ENCODE measurements at regions not wholly inside any gene's neighbourhood (a gene's known extent, or its start where the extent isn't known, plus 50 kb on each side); places are given as distances from the start of the nearest gene placed in this dataset.

GRCh38 chr15:38740206-38740605 lies 175.6 kb upstream of the RASGRP1 start:
- ChIA-PET POLR2A (no interaction called here), CTCF (interaction anchor here (1.3 kb wide), 1 partner anchor 17 kb away, joined by 3 read pairs; no protein-coding TSS in a partner anchor)
- H3K79me2 ChIP-seq (ENCODE audit: insufficient read depth) = no peaks in the 10 kb centered on the region
- no peak for DNase-seq
- TF ChIP-seq NRF1 (IDR thresholded peaks at IDR 0.05; ENCODE audit: low read depth, low read length) = no peak
- TF ChIP-seq CHD2 (IDR thresholded peaks at IDR 0.05; ENCODE audit: low read length, partially characterized antibody) = no peak
- TF ChIP-seq EP300 (IDR thresholded peaks at IDR 0.05; ENCODE audit: borderline replicate concordance in 1 of 2, low read depth in 1 of 2, low read length in 1 of 2) = no peak
- TF ChIP-seq, protein P1, sequence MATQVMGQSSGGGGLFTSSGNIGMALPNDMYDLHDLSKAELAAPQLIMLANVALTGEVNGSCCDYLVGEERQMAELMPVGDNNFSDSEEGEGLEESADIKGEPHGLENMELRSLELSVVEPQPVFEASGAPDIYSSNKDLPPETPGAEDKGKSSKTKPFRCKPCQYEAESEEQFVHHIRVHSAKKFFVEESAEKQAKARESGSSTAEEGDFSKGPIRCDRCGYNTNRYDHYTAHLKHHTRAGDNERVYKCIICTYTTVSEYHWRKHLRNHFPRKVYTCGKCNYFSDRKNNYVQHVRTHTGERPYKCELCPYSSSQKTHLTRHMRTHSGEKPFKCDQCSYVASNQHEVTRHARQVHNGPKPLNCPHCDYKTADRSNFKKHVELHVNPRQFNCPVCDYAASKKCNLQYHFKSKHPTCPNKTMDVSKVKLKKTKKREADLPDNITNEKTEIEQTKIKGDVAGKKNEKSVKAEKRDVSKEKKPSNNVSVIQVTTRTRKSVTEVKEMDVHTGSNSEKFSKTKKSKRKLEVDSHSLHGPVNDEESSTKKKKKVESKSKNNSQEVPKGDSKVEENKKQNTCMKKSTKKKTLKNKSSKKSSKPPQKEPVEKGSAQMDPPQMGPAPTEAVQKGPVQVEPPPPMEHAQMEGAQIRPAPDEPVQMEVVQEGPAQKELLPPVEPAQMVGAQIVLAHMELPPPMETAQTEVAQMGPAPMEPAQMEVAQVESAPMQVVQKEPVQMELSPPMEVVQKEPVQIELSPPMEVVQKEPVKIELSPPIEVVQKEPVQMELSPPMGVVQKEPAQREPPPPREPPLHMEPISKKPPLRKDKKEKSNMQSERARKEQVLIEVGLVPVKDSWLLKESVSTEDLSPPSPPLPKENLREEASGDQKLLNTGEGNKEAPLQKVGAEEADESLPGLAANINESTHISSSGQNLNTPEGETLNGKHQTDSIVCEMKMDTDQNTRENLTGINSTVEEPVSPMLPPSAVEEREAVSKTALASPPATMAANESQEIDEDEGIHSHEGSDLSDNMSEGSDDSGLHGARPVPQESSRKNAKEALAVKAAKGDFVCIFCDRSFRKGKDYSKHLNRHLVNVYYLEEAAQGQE (IDR thresholded peaks at IDR 0.05; ENCODE audit: low read depth, low read length) = no peak
- no peak for TF ChIP-seq SMC3 (IDR thresholded peaks at IDR 0.05; ENCODE audit: low read depth, low read length)
- TF ChIP-seq RAD21 (IDR thresholded peaks at IDR 0.05; ENCODE audit: low read length) = no peak
- TF ChIP-seq, protein P2, sequence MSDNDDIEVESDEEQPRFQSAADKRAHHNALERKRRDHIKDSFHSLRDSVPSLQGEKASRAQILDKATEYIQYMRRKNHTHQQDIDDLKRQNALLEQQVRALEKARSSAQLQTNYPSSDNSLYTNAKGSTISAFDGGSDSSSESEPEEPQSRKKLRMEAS (IDR thresholded peaks at IDR 0.05; ENCODE audit: low read depth) = no peak
- no peak for TF ChIP-seq RFX5 (IDR thresholded peaks at IDR 0.05; ENCODE audit: low read length)
- TF ChIP-seq MEF2A (IDR thresholded peaks at IDR 0.05; ENCODE audit: borderline replicate concordance, low read depth) = no peak
- TF ChIP-seq GATA2 (CRISPR knock-in tag; IDR thresholded peaks at IDR 0.05) = no peak
- TF ChIP-seq SIN3A (IDR thresholded peaks at IDR 0.05; ENCODE audit: borderline replicate concordance, low read depth, low read length) = no peak
- TF ChIP-seq FOXM1 (IDR thresholded peaks at IDR 0.05; ENCODE audit: low read depth) = no peak
- no peaks in the 10 kb centered on the region for H4K20me1 ChIP-seq (ENCODE audit: insufficient read depth)
- WGBS (ENCODE audit: low lambda C conversion rate) = 75% methylated on average over 4 of the region's 5 CpGs
- H2AFZ ChIP-seq (ENCODE audit: low read depth) = no peak overlapping the region
- no peaks in the 10 kb centered on the region for H3F3A ChIP-seq (replicated peaks; ENCODE audit: insufficient read depth)
- H3K27me3 ChIP-seq (ENCODE audit: insufficient read depth) = no peaks in the 10 kb centered on the region
- no peak overlapping the region for H3K27ac ChIP-seq (ENCODE audit: low read depth in 2 of 2, low read length in 1 of 2)
- no peak overlapping the region for H3K9ac ChIP-seq
- H3K4me3 ChIP-seq (ENCODE audit: low read depth in 2 of 2, low read length in 1 of 2) = no peak overlapping the region
- H3K4me2 ChIP-seq = no peak overlapping the region
- H3K9me3 ChIP-seq = no peaks in the 10 kb centered on the region
- no peaks in the 10 kb centered on the region for H3K9me2 ChIP-seq
- H3K36me3 ChIP-seq (replicated peaks in 1 of 2; ENCODE audit: control insufficient read depth in 1 of 2, insufficient read depth in 2 of 2, low read length in 1 of 2) = no peaks in the 10 kb centered on the region
- H3K4me1 ChIP-seq (ENCODE audit: control insufficient read depth in 1 of 2, insufficient read depth in 2 of 2, low read depth in 1 of 2, low read length in 1 of 2) = 0 out of 4 replicates have a peak, but pooled peaks cover 0 to 1% of the 10 kb centered on the region in 2 experiments

DNA sequence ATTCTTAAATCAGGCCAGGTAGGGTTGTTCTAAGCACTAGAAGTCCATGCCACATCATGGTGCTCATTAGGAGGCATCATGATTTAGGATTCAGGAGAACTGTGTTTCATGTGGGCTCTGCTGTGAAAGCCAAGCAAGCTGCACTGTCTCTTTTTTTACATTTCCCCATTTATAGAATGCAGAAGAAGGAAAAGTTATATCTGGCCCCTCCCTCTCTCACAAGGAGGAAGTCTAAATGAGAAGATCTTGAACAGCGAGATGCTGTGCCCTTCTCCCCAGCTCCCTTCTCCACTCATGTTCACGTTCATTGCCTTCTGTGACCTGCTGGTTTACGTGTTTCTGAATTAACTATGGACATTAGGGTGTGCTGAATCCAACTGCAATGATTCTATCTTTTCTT lies 178.5 kb upstream of the RASGRP1 start:
- peaks cover 0 to 13% of the 10 kb centered on the region in 2 experiments; a peak in 1 of 4 replicates for H3K4me1 ChIP-seq (ENCODE audit: control insufficient read depth in 1 of 2, insufficient read depth in 2 of 2, low read depth in 1 of 2, low read length in 1 of 2)
- H3K4me3 ChIP-seq (ENCODE audit: low read depth in 2 of 2, low read length in 1 of 2) = no peak overlapping the region
- H3K4me2 ChIP-seq = no peak overlapping the region
- H3F3A ChIP-seq (replicated peaks; ENCODE audit: insufficient read depth) = no peaks in the 10 kb centered on the region
- TF ChIP-seq TCF12 (IDR thresholded peaks at IDR 0.05) (no peak), NRF1 (IDR thresholded peaks at IDR 0.05; ENCODE audit: low read depth, low read length) (no peak), POLR2AphosphoS5 (IDR thresholded peaks at IDR 0.05; ENCODE audit: low read depth, low read length) (no peak), SIN3A (IDR thresholded peaks at IDR 0.05; ENCODE audit: borderline replicate concordance, low read depth, low read length) (no peak), EZH2phosphoT487 (IDR thresholded peaks at IDR 0.05; ENCODE audit: borderline replicate concordance, low read depth) (no peak), FOSL2 (IDR thresholded peaks at IDR 0.05; ENCODE audit: borderline replicate concordance, low read depth) (no peak), GATA2 (CRISPR knock-in tag; IDR thresholded peaks at IDR 0.05) (no peak)
- TF ChIP-seq, protein P1 (IDR thresholded peaks at IDR 0.05; ENCODE audit: low read depth, low read length) = no peak
- TF ChIP-seq, protein P2 (IDR thresholded peaks at IDR 0.05; ENCODE audit: low read depth) = no peak
- H3K9me3 ChIP-seq = no peaks in the 10 kb centered on the region
- CTCF ChIA-PET = interaction anchor here (1.2 kb wide), 1 partner anchor 43 kb away, joined by 3 read pairs; no protein-coding TSS in a partner anchor
- WGBS (ENCODE audit: low lambda C conversion rate) = 75% methylated on average over 3 of the region's 3 CpGs
- no peaks in the 10 kb centered on the region for H3K27me3 ChIP-seq (ENCODE audit: insufficient read depth)
- H3K9me2 ChIP-seq = no peaks in the 10 kb centered on the region
- no peaks in the 10 kb centered on the region for H3K36me3 ChIP-seq (replicated peaks in 1 of 2; ENCODE audit: control insufficient read depth in 1 of 2, insufficient read depth in 2 of 2, low read length in 1 of 2)
- no peak overlapping the region for H3K9ac ChIP-seq
- H4K20me1 ChIP-seq (ENCODE audit: insufficient read depth) = no peaks in the 10 kb centered on the region
- H2AFZ ChIP-seq (ENCODE audit: low read depth) = no peak overlapping the region
- H3K27ac ChIP-seq (ENCODE audit: low read depth in 2 of 2, low read length in 1 of 2) = no peak overlapping the region
- no peak for DNase-seq
- H3K79me2 ChIP-seq (ENCODE audit: insufficient read depth) = no peaks in the 10 kb centered on the region
- POLR2A ChIA-PET = no interaction called here

Data from SK-N-SH (cell line).